ENCODE measurements at regions not wholly inside any gene's neighbourhood (a gene's known extent, or its start where the extent isn't known, plus 50 kb on each side); places are given as distances from the start of the nearest gene placed in this dataset.

DNA sequence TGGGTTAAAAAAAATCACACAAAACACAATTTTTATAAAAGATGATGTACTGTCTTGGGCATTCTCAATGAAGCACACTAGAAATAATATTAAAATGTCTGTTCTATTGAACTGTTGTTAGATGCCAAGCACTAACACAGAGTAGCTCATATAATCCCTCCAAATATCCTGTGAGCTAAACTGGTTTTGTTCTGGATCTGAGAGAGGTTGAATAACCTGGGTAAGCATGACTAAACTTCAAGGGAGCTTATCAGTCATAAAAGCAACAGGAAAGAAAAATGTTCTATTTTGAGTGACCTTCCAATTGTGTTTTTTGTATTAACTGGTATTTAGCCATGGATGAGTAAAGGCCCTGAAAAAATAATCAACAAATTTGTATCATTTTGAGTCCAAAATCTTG, 175.3 kb downstream of the SMC2 start:
- no peak overlapping the region for H3K27ac ChIP-seq (ENCODE audit: low read length in 2 of 2)
- H3K36me3 ChIP-seq (replicated peaks in 1 of 2; ENCODE audit: control extremely low read depth in 1 of 2, control insufficient read depth in 1 of 2, extremely low read depth in 1 of 2, insufficient read depth in 2 of 2, low read length in 1 of 2): no peaks in the 10 kb centered on the region
- no peaks in the 10 kb centered on the region for H3K27me3 ChIP-seq (replicated peaks in 1 of 4; ENCODE audit: control extremely low read depth in 1 of 4, control insufficient read depth in 3 of 4, insufficient read depth in 4 of 4, low read length in 3 of 4)
- CTCF ChIA-PET: no interaction called here
- peaks cover 0 to 4% (median 0%) of the 10 kb centered on the region in 3 donors for H3K9me3 ChIP-seq (ENCODE audit: control extremely low read depth in 1 of 3, control insufficient read depth in 2 of 3, insufficient read depth in 1 of 3, low read length in 2 of 3)
- TF ChIP-seq, protein P1, sequence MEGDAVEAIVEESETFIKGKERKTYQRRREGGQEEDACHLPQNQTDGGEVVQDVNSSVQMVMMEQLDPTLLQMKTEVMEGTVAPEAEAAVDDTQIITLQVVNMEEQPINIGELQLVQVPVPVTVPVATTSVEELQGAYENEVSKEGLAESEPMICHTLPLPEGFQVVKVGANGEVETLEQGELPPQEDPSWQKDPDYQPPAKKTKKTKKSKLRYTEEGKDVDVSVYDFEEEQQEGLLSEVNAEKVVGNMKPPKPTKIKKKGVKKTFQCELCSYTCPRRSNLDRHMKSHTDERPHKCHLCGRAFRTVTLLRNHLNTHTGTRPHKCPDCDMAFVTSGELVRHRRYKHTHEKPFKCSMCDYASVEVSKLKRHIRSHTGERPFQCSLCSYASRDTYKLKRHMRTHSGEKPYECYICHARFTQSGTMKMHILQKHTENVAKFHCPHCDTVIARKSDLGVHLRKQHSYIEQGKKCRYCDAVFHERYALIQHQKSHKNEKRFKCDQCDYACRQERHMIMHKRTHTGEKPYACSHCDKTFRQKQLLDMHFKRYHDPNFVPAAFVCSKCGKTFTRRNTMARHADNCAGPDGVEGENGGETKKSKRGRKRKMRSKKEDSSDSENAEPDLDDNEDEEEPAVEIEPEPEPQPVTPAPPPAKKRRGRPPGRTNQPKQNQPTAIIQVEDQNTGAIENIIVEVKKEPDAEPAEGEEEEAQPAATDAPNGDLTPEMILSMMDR (IDR thresholded peaks at IDR 0.05): no peak
- TF ChIP-seq EZH2 (IDR thresholded peaks at IDR 0.05; ENCODE audit: borderline replicate concordance, insufficient read depth, low read depth, low read length, poor library complexity, severe bottlenecking): no peak
- intact Hi-C loops (cut with micrococcal nuclease): no loop called here
- Mint-ChIP-seq H3K9me3 (ENCODE audit: insufficient read depth) (peaks cover 2% of the 10 kb centered on the region), H3K27me3 (no peaks in the 10 kb centered on the region), H3K4me1 (no peaks in the 10 kb centered on the region), H3K4me3 (no peak overlapping the region), H3K27ac (no peak overlapping the region)
- no peaks in the 10 kb centered on the region for H4K20me1 ChIP-seq (ENCODE audit: control insufficient read depth, insufficient read depth, low read length, poor library complexity, severe bottlenecking)
- H3K4me3 ChIP-seq (ENCODE audit: control extremely low read depth in 1 of 5, extremely low read depth in 1 of 5, insufficient read depth in 1 of 5, low read depth in 2 of 5, low read length in 4 of 5): no peak overlapping the region
- H3K79me2 ChIP-seq (ENCODE audit: control insufficient read depth, insufficient read depth, low read length): no peaks in the 10 kb centered on the region
- no peaks in the 10 kb centered on the region for H3K4me1 ChIP-seq (ENCODE audit: control insufficient read depth in 2 of 2, insufficient read depth in 2 of 2, low read length in 2 of 2)
- no peak overlapping the region for H2AFZ ChIP-seq (ENCODE audit: insufficient read depth, low read depth, low read length, poor library complexity, severe bottlenecking)
- ATAC-seq (ENCODE audit: low read depth) (no peak), DNase-seq (no peak)
- H3K9ac ChIP-seq (ENCODE audit: low read length): no peak overlapping the region
- POLR2A ChIA-PET: no interaction called here
- H3K4me2 ChIP-seq (replicated peaks; ENCODE audit: low read depth, low read length, poor library complexity, severe bottlenecking): no peak overlapping the region

- H3K4me3 Mint-ChIP-seq: no peak overlapping the region
- Histone ChIP-seq H3K36me3 (replicated peaks in 1 of 2; ENCODE audit: control extremely low read depth in 1 of 2, control insufficient read depth in 1 of 2, extremely low read depth in 1 of 2, insufficient read depth in 2 of 2, low read length in 1 of 2) (no peaks in the 10 kb centered on the region), H2AFZ (ENCODE audit: insufficient read depth, low read depth, low read length, poor library complexity, severe bottlenecking) (no peak overlapping the region), H3K27ac (ENCODE audit: low read length in 2 of 2) (no peak overlapping the region), H3K4me3 (ENCODE audit: control extremely low read depth in 1 of 5, extremely low read depth in 1 of 5, insufficient read depth in 1 of 5, low read depth in 2 of 5, low read length in 4 of 5) (no peak overlapping the region), H4K20me1 (ENCODE audit: control insufficient read depth, insufficient read depth, low read length, poor library complexity, severe bottlenecking) (no peaks in the 10 kb centered on the region), H3K9ac (ENCODE audit: low read length) (no peak overlapping the region), H3K79me2 (ENCODE audit: control insufficient read depth, insufficient read depth, low read length) (no peaks in the 10 kb centered on the region), H3K9me3 (ENCODE audit: control extremely low read depth in 1 of 3, control insufficient read depth in 2 of 3, insufficient read depth in 1 of 3, low read length in 2 of 3) (peaks cover 0 to 4% (median 0%) of the 10 kb centered on the region in 3 donors), H3K4me1 (ENCODE audit: control insufficient read depth in 2 of 2, insufficient read depth in 2 of 2, low read length in 2 of 2) (no peaks in the 10 kb centered on the region), H3K4me2 (replicated peaks; ENCODE audit: low read depth, low read length, poor library complexity, severe bottlenecking) (no peak overlapping the region), H3K27me3 (replicated peaks in 1 of 4; ENCODE audit: control extremely low read depth in 1 of 4, control insufficient read depth in 3 of 4, insufficient read depth in 4 of 4, low read length in 3 of 4) (no peaks in the 10 kb centered on the region)
- no peaks in the 10 kb centered on the region for H3K27me3 Mint-ChIP-seq
- ChIA-PET CTCF (no interaction called here), POLR2A (no interaction called here)
- peaks cover 2% of the 10 kb centered on the region for H3K9me3 Mint-ChIP-seq (ENCODE audit: insufficient read depth)
- no peaks in the 10 kb centered on the region for H3K4me1 Mint-ChIP-seq
- intact Hi-C loops (cut with micrococcal nuclease): no loop called here
- DNase-seq (no peak), ATAC-seq (ENCODE audit: low read depth) (no peak)
- H3K27ac Mint-ChIP-seq: no peak overlapping the region
- TF ChIP-seq EZH2 (IDR thresholded peaks at IDR 0.05; ENCODE audit: borderline replicate concordance, insufficient read depth, low read depth, low read length, poor library complexity, severe bottlenecking): no peak
- TF ChIP-seq, protein P1 (IDR thresholded peaks at IDR 0.05): no peak
- 72% methylated on average over 2 of the region's 4 CpGs for WGBS (ENCODE audit: insufficient coverage)
Measured at GRCh38 chr9:104269996-104270963, 176.2 kb downstream of the SMC2 start.
